Astrocyte (in vitro differentiated cells and primary cell): ENCODE measurements at regions not wholly inside any gene's neighbourhood (a gene's known extent, or its start where the extent isn't known, plus 50 kb on each side); places are given as distances from the start of the nearest gene placed in this dataset.

Experiments
- EZH2 ChIP-seq: IDR thresholded peaks from 2 replicates; pipeline ENCODE4 v1.6.1; 2012; ENCODE audit warnings: mild to moderate bottlenecking, low read length, inconsistent platforms; ENCODE audit not compliant: insufficient read depth
- TF ChIP-seq, protein P1 (sequence below): IDR thresholded peaks from 2 replicates; pipeline ENCODE4 v1.5.1; 2011; ENCODE audit warnings: low read depth, mild to moderate bottlenecking, inconsistent platforms, low read length, moderate library complexity; ENCODE audit not compliant: insufficient read depth

DNA sequence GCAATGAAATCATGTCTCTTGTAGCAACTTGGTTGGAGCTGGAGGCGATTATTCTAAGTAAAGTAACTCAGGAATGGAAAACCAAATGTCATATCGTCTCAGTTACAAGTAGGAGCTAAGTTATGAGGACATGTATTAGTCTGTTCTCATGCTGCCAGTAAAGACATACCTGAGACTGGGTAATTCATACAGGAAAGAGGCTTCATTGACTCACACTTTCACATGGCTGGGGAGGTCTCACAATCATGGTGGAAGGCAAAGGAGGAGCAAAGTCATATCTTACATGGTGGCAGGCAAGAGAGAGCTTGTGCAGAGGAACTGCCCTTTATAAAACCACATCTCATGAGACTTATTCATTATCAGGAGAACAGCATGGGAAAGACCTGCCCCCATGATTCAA, 370.1 kb upstream of the PRKCQ start:
- TF ChIP-seq, protein P1, sequence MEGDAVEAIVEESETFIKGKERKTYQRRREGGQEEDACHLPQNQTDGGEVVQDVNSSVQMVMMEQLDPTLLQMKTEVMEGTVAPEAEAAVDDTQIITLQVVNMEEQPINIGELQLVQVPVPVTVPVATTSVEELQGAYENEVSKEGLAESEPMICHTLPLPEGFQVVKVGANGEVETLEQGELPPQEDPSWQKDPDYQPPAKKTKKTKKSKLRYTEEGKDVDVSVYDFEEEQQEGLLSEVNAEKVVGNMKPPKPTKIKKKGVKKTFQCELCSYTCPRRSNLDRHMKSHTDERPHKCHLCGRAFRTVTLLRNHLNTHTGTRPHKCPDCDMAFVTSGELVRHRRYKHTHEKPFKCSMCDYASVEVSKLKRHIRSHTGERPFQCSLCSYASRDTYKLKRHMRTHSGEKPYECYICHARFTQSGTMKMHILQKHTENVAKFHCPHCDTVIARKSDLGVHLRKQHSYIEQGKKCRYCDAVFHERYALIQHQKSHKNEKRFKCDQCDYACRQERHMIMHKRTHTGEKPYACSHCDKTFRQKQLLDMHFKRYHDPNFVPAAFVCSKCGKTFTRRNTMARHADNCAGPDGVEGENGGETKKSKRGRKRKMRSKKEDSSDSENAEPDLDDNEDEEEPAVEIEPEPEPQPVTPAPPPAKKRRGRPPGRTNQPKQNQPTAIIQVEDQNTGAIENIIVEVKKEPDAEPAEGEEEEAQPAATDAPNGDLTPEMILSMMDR: no peak
- TF ChIP-seq EZH2: no peak
